ENCODE measurements at regions not wholly inside any gene's neighbourhood (a gene's known extent, or its start where the extent isn't known, plus 50 kb on each side); places are given as distances from the start of the nearest gene placed in this dataset.

DNA sequence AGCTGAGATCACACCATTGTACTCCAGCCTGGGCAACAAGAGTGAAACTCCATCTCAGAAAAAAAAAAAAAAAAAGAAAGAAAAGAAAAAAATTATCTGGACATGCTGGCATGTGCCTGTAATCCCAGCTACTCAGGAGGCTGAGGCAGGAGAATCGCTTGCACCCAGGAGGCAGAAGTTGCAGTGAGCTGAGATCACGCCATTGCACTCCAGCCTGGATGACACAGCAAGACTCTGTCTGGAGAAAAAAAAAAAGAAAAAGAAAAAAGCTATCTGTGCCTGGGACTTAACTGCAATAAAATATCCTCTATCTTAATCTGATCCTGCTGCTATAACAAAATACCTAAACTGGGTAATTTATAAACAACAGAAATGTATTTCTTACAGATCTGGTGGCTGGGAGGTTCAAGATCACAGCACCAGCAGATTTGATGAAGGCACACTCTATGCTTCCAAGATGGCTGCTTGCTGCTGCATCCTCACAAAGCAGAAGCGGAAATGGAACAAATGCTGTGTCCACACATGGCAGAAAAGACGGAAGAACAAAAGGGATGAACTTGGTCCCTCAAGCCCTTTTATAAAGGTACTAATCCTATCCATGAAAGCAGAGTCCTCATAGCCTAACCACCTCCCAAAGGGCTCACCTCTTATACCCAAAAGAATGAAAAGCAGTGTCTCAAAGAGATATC, 273.3 kb upstream of the JARID2 start:
- DNase-seq (ENCODE audit: low spot score): no peak
- H3K9ac ChIP-seq (ENCODE audit: low read depth, low read length, poor library complexity): no peak overlapping the region
- no peak overlapping the region for H4K8ac ChIP-seq (ENCODE audit: low read depth, low read length)
- no peak overlapping the region for H3K18ac ChIP-seq (ENCODE audit: low read length)
- H3K27me3 ChIP-seq (ENCODE audit: control insufficient read depth in 3 of 3, insufficient read depth in 3 of 3, low read depth in 1 of 3, low read length in 3 of 3): no peaks in the 10 kb centered on the region
- H3K14ac ChIP-seq (ENCODE audit: low read length): no peak overlapping the region
- H4K91ac ChIP-seq (ENCODE audit: low read depth, low read length, poor library complexity): no peak overlapping the region
- H2BK12ac ChIP-seq (ENCODE audit: low read length): no peak overlapping the region
- H2AFZ ChIP-seq (ENCODE audit: low read length): peak overlapping the region; percentile 24
- no CpG with 5 or more reads among the region's 4 CpGs for WGBS, 2 donors (ENCODE audit: extremely low coverage in 2 of 2, insufficient read length in 2 of 2, insufficient replicate concordance in 1 of 2)
- H3K4ac ChIP-seq (ENCODE audit: low read length): no peak overlapping the region
- no peaks in the 10 kb centered on the region for H3K79me1 ChIP-seq (ENCODE audit: low read depth, low read length)
- H2BK15ac ChIP-seq (ENCODE audit: low read length): no peak overlapping the region
- H3K27ac ChIP-seq (replicated peaks; ENCODE audit: low read length): no peak overlapping the region
- H3K4me2 ChIP-seq (ENCODE audit: insufficient read depth, low read length, poor library complexity, severe bottlenecking): no peak overlapping the region
- H3K4me1 ChIP-seq (ENCODE audit: control insufficient read depth in 2 of 2, insufficient read depth in 1 of 2, low read depth in 1 of 2, low read length in 2 of 2): peaks cover 0 to 2% of the 10 kb centered on the region in 2 donors
- H3K36me3 ChIP-seq (replicated peaks in 1 of 2; ENCODE audit: control insufficient read depth in 2 of 2, insufficient read depth in 2 of 2, low read length in 2 of 2): no peaks in the 10 kb centered on the region
- H3K23ac ChIP-seq (ENCODE audit: low read depth, low read length, poor library complexity): no peak overlapping the region
- no peak overlapping the region for H2BK5ac ChIP-seq (ENCODE audit: low read length)
- H3K9me3 ChIP-seq (replicated peaks in 1 of 2; ENCODE audit: control insufficient read depth in 2 of 2, insufficient read depth in 1 of 2, low read depth in 1 of 2, low read length in 2 of 2): no peaks in the 10 kb centered on the region
- H3K4me3 ChIP-seq (ENCODE audit: low read length in 2 of 2): no peak overlapping the region
- H2BK120ac ChIP-seq (ENCODE audit: low read depth, low read length): no peak overlapping the region
- H2AK5ac ChIP-seq (ENCODE audit: low read depth, low read length): no peak overlapping the region

DNA sequence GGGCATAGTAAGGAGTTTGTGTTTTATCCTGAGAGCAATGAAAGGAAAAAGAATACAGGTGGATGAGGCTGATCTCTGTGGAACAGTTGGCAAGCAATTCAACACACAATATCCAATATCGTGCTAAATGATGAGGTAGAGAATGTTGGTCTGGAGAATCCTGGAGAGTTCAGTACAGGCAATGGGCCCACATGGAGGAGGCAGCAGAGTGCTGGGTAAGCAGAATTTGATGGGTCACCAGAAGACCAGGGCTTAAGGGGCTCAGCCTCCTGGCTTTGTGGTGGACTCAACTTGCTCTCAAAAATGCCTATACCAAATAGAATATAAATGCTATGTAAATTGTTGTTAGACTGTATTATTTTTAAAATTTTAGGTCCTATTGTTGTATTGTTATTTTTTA, 271.5 kb upstream of the JARID2 start:
- no peak overlapping the region for H3K27ac ChIP-seq (replicated peaks; ENCODE audit: low read length)
- H3K4me3 ChIP-seq (ENCODE audit: low read length in 2 of 2): no peak overlapping the region
- H3K4me1 ChIP-seq (ENCODE audit: control insufficient read depth in 2 of 2, insufficient read depth in 1 of 2, low read depth in 1 of 2, low read length in 2 of 2): peaks cover 0 to 2% of the 10 kb centered on the region in 2 donors
- H2AK5ac ChIP-seq (ENCODE audit: low read depth, low read length): no peak overlapping the region
- no peak overlapping the region for H2BK5ac ChIP-seq (ENCODE audit: low read length)
- H3K9ac ChIP-seq (ENCODE audit: low read depth, low read length, poor library complexity): no peak overlapping the region
- no peaks in the 10 kb centered on the region for H3K9me3 ChIP-seq (replicated peaks in 1 of 2; ENCODE audit: control insufficient read depth in 2 of 2, insufficient read depth in 1 of 2, low read depth in 1 of 2, low read length in 2 of 2)
- no peaks in the 10 kb centered on the region for H3K79me1 ChIP-seq (ENCODE audit: low read depth, low read length)
- no peak overlapping the region for H3K4me2 ChIP-seq (ENCODE audit: insufficient read depth, low read length, poor library complexity, severe bottlenecking)
- DNase-seq (ENCODE audit: low spot score): no peak
- no peaks in the 10 kb centered on the region for H3K36me3 ChIP-seq (replicated peaks in 1 of 2; ENCODE audit: control insufficient read depth in 2 of 2, insufficient read depth in 2 of 2, low read length in 2 of 2)
- WGBS, 2 donors (ENCODE audit: extremely low coverage in 2 of 2, insufficient read length in 2 of 2, insufficient replicate concordance in 1 of 2): no CpG with 5 or more reads among the region's 1 CpG
- H2BK120ac ChIP-seq (ENCODE audit: low read depth, low read length): no peak overlapping the region
- no peak overlapping the region for H2AFZ ChIP-seq (ENCODE audit: low read length)
- no peak overlapping the region for H2BK12ac ChIP-seq (ENCODE audit: low read length)
- H4K8ac ChIP-seq (ENCODE audit: low read depth, low read length): no peak overlapping the region
- H3K14ac ChIP-seq (ENCODE audit: low read length): no peak overlapping the region
- no peak overlapping the region for H2BK15ac ChIP-seq (ENCODE audit: low read length)
- no peak overlapping the region for H3K18ac ChIP-seq (ENCODE audit: low read length)
- H3K23ac ChIP-seq (ENCODE audit: low read depth, low read length, poor library complexity): no peak overlapping the region
- H3K4ac ChIP-seq (ENCODE audit: low read length): no peak overlapping the region
- H3K27me3 ChIP-seq (ENCODE audit: control insufficient read depth in 3 of 3, insufficient read depth in 3 of 3, low read depth in 1 of 3, low read length in 3 of 3): no peaks in the 10 kb centered on the region
- no peak overlapping the region for H4K91ac ChIP-seq (ENCODE audit: low read depth, low read length, poor library complexity)

- Histone ChIP-seq H3K14ac (ENCODE audit: low read length) (no peak overlapping the region), H3K4me3 (ENCODE audit: low read length in 2 of 2) (no peak overlapping the region)
These were observed 270.9 kb upstream of the JARID2 start for GRCh38 chr6:14974792-14975470.

DNA sequence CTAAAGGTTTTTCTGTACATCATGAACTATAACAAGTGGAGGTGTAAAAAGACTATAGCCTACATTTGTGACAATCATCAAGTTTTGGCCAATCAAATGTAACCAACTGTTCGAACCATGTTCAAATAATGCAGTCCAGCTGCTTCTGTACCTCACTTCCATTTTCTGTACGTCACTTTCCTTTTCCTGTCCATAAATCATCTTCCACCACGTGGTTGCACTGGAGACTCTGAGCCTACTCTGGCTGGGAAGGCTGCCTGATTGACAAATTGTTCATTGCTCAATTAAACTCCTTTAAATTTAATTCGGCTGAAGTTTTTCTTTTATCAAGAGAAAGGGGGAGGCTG, 270.4 kb upstream of the JARID2 start:
- Histone ChIP-seq H3K36me3 (replicated peaks in 1 of 2; ENCODE audit: control insufficient read depth in 2 of 2, insufficient read depth in 2 of 2, low read length in 2 of 2) (no peaks in the 10 kb centered on the region), H3K9ac (ENCODE audit: low read depth, low read length, poor library complexity) (no peak overlapping the region), H2AK5ac (ENCODE audit: low read depth, low read length) (no peak overlapping the region), H2AFZ (ENCODE audit: low read length) (no peak overlapping the region), H3K27ac (replicated peaks; ENCODE audit: low read length) (no peak overlapping the region), H3K27me3 (ENCODE audit: control insufficient read depth in 3 of 3, insufficient read depth in 3 of 3, low read depth in 1 of 3, low read length in 3 of 3) (no peaks in the 10 kb centered on the region), H3K4me3 (ENCODE audit: low read length in 2 of 2) (no peak overlapping the region), H3K79me1 (ENCODE audit: low read depth, low read length) (no peaks in the 10 kb centered on the region), H3K9me3 (replicated peaks in 1 of 2; ENCODE audit: control insufficient read depth in 2 of 2, insufficient read depth in 1 of 2, low read depth in 1 of 2, low read length in 2 of 2) (no peaks in the 10 kb centered on the region), H2BK15ac (ENCODE audit: low read length) (no peak overlapping the region), H2BK5ac (ENCODE audit: low read length) (no peak overlapping the region), H3K23ac (ENCODE audit: low read depth, low read length, poor library complexity) (no peak overlapping the region), H3K18ac (ENCODE audit: low read length) (no peak overlapping the region), H3K14ac (ENCODE audit: low read length) (no peak overlapping the region), H3K4ac (ENCODE audit: low read length) (no peak overlapping the region), H3K4me2 (ENCODE audit: insufficient read depth, low read length, poor library complexity, severe bottlenecking) (no peak overlapping the region), H4K8ac (ENCODE audit: low read depth, low read length) (no peak overlapping the region), H2BK120ac (ENCODE audit: low read depth, low read length) (no peak overlapping the region), H2BK12ac (ENCODE audit: low read length) (no peak overlapping the region), H4K91ac (ENCODE audit: low read depth, low read length, poor library complexity) (no peak overlapping the region), H3K4me1 (ENCODE audit: control insufficient read depth in 2 of 2, insufficient read depth in 1 of 2, low read depth in 1 of 2, low read length in 2 of 2) (peaks cover 0 to 2% of the 10 kb centered on the region in 2 donors)
- WGBS, 2 donors (ENCODE audit: extremely low coverage in 2 of 2, insufficient read length in 2 of 2, insufficient replicate concordance in 1 of 2): no CpG with 5 or more reads among the region's 4 CpGs
- DNase-seq (ENCODE audit: low spot score): no peak

More at GRCh38 chr6:14974792-14975470, 270.9 kb upstream of the JARID2 start:
- Histone ChIP-seq H3K4me1 (ENCODE audit: control insufficient read depth in 2 of 2, insufficient read depth in 1 of 2, low read depth in 1 of 2, low read length in 2 of 2) (peaks cover 0 to 2% of the 10 kb centered on the region in 2 donors), H3K36me3 (replicated peaks in 1 of 2; ENCODE audit: control insufficient read depth in 2 of 2, insufficient read depth in 2 of 2, low read length in 2 of 2) (no peaks in the 10 kb centered on the region), H2BK12ac (ENCODE audit: low read length) (no peak overlapping the region), H2AFZ (ENCODE audit: low read length) (no peak overlapping the region), H2BK120ac (ENCODE audit: low read depth, low read length) (no peak overlapping the region), H2AK5ac (ENCODE audit: low read depth, low read length) (no peak overlapping the region), H3K4ac (ENCODE audit: low read length) (no peak overlapping the region), H2BK5ac (ENCODE audit: low read length) (no peak overlapping the region), H2BK15ac (ENCODE audit: low read length) (no peak overlapping the region), H3K23ac (ENCODE audit: low read depth, low read length, poor library complexity) (no peak overlapping the region), H4K91ac (ENCODE audit: low read depth, low read length, poor library complexity) (no peak overlapping the region), H3K9me3 (replicated peaks in 1 of 2; ENCODE audit: control insufficient read depth in 2 of 2, insufficient read depth in 1 of 2, low read depth in 1 of 2, low read length in 2 of 2) (no peaks in the 10 kb centered on the region), H4K8ac (ENCODE audit: low read depth, low read length) (no peak overlapping the region), H3K27ac (replicated peaks; ENCODE audit: low read length) (no peak overlapping the region), H3K27me3 (ENCODE audit: control insufficient read depth in 3 of 3, insufficient read depth in 3 of 3, low read depth in 1 of 3, low read length in 3 of 3) (no peaks in the 10 kb centered on the region), H3K4me2 (ENCODE audit: insufficient read depth, low read length, poor library complexity, severe bottlenecking) (no peak overlapping the region), H3K18ac (ENCODE audit: low read length) (no peak overlapping the region), H3K79me1 (ENCODE audit: low read depth, low read length) (no peaks in the 10 kb centered on the region), H3K9ac (ENCODE audit: low read depth, low read length, poor library complexity) (no peak overlapping the region)
- no peak for DNase-seq (ENCODE audit: low spot score)
- no CpG with 5 or more reads among the region's 4 CpGs for WGBS, 2 donors (ENCODE audit: extremely low coverage in 2 of 2, insufficient read length in 2 of 2, insufficient replicate concordance in 1 of 2)
